Myocyte (in vitro differentiated cells): ENCODE measurements at regions not wholly inside any gene's neighbourhood (a gene's known extent, or its start where the extent isn't known, plus 50 kb on each side); places are given as distances from the start of the nearest gene placed in this dataset.

Experiments
- DNase-seq: peaks from one replicate; pipeline ENCODE4 v3.0.0-alpha.2; 2012; ENCODE audit warnings: low read depth

DNA sequence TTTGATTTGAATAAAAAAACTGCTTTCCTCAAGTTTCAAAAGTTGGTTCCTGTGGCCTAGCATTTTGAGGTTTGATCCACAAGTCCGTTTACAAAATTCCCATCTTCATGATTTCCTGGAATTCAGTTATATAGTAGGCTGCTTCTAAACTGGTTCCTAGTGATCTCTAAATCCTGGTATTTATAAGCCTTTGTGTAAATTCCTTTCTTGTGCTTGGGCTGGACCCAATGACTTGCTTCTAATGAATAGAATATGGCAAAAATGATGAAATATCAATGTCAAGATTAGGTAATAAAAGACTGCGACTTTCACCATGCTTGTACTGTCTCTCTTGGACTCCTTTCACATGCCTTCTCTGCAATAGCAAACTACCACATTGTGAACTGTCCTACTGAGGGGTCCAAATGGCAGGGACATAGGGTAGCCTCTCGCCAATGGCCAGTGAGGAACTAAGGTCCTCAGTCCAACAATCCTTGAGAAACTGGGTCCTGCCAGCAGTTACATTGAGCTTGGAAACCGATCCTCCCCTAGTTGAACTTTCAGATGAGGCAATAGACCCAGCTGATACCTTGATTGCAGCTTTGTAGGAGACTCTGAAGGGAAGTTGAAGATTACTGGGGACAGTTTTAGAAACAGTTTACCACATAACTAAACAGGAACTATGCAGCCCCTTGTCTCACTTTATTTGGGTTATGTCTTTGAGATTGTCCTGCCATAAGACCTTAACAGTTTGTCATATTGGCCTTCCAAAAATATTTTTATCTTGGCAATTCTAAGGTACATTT, 303.9 kb upstream of the TBC1D5 start:
- no peak for DNase-seq

DNA sequence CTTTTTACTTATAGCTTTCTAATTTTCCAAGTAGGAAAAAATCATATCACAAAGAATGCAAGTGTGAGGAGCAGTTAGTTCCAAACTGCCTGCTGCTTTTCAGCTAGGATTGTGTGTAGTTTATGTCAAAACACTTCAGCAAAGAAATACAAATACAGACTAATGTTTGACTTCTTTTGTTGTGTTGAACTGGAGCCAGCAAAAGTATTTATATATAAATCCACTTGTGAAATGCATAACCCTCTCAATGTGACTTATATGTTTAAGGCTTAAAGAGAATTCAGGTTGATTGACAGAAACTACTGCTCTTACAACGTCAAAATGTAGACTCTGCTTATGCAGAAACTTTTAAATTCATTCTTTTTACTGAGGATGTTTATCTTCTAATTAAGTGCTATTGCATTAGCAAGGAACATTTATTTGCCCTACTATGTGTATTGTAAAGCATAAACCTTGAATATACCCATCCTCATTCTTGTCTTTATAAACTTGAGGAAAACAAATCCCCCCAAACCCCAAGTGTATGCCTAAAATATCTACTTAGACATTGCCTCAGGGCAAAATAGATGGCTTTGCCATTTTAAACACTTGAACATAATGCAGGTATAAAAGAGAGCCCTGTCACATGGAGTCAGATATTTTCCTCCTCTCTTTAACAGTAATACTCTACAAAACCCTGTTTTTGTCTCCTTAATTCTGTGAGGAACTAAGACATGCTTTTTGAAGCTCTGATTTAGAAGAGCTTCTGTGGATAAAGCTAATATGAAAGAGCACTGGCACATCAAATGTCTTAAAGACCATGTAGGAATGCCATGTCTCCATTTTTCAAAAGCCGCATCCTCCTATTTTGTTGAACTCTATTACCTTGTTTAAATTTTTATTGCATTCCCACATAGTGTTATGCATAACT, 302.8 kb upstream of the TBC1D5 start:
- DNase-seq, result no peak

DNA sequence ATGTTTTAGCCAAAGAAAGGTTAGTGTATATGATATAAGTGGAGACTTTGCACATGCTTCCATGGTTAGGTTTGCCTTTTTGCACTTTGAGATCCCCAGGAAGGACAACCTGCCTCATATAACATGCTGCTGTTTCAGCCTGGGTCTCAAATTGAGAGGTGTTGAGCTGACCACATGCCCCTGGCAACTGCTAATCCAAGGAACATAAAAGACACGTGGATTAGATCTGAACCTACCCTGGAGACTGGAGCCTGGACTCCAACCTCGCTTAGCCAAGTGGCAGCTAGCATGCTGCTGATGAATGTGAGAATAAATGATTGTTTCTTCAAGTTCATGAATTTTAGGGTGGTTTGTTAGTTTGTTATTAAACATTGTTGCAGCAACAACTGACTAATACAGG, 301.8 kb upstream of the TBC1D5 start:
- no peak for DNase-seq

DNA sequence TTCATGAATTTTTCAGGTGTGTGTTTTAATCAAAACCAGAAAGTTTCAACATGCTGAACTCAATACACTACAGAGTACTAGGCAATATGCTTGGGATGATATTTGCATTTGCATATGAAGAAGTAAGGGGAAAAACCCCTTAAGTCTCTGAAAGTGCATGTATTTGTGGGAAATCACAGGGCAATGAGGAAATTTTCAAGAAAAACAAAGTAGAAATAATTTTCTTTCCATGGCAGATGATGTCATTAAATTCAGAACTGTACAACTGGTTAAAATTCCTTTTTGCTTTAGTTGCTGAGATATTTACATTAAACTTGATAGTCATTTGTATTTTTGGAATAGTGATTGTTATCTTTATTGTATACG, 294.0 kb upstream of the TBC1D5 start:
- no peak for DNase-seq

DNA sequence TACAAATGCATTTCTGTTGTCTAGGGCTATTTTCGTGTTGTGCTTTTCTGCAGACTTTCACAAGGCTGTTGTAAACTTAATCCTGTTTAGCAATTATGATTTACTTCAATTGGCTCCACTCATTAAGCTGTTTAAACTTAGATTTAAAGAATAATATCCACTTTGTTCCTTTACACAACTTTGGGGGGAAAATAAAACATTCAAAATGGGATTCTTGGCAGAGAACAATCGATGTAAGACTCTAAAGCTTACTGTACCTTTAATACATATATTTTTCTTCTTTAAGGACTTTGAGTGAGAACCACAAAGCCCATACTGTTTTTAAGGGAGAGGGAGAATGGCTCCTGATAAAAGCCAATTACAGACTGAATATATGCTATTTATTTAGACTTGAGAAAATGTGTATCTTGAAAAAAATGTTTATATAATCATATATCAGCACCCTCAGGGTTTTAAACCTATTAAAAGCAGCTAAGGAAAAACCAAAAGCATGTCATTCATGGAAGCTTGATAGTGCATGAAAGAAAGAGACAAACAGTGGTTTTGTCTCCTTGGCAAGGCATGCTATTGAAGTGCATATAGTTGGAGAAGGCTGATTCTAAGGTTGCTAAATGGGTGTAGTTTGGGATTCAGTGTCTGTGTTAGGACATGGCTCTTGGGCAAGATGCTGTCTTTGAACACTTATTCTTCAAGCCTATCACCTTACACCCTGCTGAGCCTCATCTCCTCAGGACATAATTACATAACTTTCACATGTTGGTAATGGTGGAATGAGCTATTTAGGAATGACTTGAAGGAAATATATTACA, 293.4 kb upstream of the TBC1D5 start:
- DNase-seq, result no peak

DNA sequence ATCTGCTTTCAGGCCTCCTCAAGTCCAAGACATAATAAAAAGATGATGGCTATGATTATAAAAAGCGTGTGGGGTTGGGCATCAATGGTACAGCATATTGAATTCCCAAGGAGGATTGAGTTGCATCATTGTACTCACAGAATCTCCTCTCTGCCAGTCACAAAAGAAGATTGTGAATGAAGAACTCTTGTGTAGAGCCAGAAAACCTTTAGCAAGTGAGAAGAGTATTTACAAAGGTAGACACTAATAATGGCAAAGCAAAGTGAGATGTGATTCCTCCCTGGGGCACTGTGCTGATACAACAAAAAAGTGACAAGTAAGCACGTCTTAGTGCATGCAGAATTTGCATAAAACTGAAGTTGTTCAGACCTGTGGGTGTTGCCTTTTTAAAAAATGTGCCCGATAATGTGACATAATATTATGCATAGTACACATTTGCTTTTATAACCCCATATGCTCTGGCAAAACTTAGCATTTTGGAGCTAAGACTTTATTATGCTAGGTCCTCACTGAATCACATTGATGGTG, 291.2 kb upstream of the TBC1D5 start:
- no peak for DNase-seq

DNA sequence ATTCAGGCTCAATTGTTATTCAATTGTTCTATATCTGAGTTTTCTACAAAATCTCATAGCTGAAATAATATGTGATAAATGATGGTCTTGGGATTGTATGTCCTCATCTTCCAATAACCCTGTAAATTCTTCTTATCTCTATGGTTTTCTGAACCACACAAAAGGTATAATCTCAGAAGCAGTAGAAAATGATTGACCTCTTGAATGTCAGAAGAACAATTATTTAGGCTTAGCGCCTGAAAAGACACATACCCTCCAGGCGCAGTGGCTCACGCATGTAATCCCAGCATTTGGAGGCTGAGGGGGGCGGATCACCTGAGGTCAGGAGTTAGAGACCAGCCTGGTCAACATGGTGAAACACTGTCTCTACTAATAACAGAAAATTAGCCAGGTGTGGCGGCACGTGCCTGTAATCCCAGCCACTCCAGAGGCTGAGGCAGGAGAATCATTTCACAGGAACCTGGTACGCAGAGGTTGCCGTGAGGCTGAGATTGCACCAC, 288.0 kb upstream of the TBC1D5 start:
- DNase-seq, result no peak

DNA sequence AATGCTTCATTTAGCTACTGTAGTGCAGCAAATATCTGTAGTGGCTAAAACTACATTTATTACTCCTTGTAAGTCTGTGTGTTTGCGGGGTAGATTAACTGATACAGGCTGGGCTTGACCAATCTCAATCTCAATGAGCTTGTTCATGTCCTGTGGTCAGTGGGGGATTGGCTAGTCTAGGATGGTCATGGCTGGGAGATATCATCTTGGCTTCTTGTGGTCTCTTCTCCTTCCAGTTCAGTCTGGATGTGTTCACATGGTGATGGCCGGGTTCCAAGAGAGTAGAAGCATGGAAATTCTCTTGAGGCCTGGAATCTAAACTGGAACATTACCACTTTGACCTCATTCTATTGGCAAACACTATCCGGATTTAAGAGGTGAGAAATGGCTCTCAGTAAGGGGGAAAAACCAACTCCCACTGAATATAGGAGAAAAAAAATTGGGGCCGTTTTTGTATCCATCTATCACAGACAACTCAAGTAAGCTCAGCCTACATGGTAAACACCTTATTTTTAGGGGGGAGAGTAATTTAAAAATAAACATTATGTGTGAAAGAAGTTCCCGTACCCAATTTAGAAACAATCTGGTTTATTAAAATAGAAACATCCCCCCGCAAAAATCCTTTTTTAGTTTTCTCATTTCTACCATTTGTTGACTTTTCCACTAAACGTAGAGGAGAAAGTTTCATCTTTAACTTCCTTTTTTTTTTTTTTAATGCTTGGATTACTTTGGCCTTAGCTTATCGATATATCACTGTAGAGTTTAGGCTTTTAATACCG, 284.9 kb upstream of the TBC1D5 start:
- peak; percentile 65 for DNase-seq

DNA sequence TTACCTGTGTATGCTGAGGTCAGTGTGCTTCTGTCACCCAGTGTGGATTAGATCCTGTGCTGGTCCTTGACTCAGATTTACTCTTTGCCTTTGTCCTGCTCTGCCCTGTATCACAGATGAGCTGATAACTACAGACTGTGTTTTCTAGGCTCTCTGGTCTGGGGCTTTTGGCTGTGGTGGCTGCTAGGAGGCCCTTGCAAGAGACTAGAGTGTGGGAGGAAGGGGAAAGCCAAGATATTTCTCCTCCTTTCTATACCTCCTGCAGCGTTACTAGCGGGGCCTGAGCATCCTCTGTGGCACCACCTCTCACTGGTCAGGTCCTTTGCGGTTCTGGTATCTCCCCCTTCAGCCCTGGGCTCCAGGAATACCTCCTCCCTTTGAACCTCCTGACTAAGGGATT, 282.3 kb upstream of the TBC1D5 start:
- DNase-seq, result no peak

DNA sequence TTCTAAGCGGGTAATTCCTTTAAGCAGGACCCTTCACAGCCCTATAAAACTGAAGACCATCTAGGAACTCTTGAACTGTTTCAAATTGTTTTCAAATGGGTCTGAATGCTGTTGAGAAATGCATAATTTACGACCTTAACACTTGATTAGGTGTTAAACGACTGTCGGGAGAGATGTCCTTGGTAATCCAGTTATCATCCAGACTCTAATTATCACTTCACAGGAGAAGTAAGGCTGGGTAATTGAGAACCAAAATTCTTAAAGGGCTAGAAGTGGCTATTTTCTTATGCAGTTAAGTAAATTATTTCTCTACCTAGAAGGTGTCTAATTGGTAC, 276.7 kb upstream of the TBC1D5 start:
- no peak for DNase-seq

DNA sequence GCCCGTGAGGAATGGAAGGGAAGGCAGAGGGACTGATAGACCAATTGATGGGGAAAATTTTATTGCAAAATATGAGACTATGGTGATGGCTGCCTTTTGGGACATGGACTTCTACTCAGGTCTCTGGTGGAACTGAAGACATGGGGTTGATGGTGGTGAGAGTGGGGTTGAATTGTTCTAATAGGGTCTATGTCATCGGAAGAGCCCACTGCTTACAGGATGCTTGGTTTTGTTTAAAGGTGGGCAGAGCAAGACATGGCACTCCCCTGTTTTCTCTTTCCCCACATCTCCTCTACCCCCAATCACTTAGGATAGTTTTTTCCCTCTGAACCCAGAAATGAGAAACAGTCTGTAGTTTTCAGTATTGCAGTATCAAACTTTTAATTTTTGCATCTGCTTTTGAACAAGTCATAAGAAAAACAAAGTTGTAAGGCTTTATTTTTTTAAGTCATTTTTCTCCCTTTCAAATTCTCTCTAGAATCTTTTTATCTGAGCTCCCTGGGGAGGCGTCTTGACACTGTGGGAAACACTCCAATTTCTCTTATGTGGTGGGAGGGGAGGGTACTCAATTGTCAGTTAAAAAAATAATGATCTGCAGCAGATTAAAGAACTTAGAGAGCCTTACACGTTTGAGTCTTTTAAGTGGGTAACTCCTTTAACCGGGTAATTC, 276.2 kb upstream of the TBC1D5 start:
- DNase-seq, result no peak

DNA sequence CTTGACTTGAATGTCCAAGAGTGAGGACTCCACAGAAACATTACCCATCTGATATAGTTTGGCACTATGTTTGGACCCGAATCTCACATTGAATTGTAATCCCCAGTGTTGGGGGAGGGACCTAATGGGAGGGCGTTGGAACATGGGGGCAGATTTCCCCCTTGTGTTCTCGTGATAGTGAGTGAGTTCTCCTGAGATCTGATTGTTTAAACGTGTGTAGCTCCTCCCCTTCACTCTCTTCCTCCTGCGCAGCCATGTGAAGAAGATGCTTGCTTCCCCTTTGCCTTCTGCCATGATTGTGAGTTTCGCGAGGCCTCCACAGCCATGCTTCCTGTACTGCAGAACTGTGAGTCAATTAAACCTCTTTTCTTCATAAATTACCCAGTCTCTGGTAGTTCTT, 273.9 kb upstream of the TBC1D5 start:
- no peak for DNase-seq

DNA sequence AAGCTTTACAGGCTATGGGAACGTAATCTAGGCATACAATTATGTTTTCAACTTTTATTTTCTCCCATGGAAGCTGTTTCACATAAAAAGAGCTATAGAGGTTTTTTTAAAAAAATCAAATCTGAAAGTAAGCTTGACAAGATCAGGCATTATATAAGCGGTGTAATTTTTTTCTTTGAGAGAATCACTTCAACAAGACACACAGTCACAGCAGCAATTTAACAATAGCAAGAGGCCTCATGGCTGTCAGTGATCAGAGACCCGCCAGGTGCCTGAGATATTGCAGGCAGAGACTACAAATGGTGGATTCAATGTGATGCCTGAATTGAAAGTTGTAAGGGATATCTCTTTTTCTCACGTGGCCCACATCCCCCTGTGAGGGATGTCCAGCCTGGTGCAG, 270.5 kb upstream of the TBC1D5 start:
- no peak for DNase-seq

DNA sequence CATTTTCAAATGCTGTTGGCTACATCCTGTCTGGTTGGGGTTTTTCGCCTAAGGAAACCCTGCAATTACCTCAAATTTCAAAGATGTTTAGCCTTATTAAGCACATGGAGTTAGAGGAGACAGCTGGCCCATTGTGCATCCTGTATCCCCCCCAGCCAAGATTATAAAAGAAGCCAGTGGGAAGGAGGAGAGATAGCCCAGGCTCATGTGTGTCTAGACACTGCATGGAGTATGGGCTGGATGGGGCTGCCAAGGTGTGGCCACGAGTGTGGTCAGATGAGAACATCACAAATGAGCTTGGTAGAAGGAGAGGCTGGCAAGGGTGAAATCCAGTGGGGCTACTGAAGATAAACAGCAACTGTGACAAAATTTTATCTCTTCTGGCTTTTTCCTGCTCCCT, 270.0 kb upstream of the TBC1D5 start:
- no peak for DNase-seq

DNA sequence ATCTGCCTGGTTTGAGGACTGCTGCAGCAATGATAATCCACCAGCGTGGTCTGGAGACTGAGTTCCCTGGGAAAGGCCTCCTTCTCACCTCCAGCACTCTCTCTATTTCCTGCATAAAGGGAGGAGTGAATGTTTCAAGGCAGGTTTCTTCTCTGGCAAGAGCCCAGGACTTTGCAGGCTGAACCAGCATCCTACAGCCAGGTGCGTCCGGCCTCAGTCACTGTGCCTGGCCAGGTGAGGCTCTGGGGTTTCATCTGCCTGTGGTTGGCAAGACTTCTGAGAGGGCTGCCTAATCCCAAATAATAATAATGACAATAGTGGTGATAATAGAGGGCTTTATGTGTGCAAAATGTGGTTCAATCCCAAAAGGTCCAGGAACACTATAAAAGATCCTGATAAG, 269.0 kb upstream of the TBC1D5 start:
- no peak for DNase-seq

DNA sequence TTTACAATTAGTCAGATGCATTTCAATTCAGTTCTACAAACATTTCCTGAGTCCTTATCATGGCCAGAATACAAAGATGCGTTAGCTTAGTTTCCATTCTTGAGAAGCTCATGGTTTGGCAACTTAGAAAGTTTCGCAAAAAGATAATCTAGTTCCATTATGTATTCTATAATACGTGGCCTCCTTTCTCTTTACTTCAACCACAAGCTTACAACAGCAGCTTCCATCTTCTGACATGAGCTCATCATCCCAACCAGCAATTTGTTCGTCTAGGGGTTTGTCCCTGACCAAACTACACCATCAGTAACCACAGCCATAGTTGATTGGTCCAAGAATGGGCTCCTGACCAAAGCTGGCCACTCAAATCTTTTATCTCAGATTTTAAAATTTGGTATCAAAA, 267.6 kb upstream of the TBC1D5 start:
- DNase-seq, result no peak

DNA sequence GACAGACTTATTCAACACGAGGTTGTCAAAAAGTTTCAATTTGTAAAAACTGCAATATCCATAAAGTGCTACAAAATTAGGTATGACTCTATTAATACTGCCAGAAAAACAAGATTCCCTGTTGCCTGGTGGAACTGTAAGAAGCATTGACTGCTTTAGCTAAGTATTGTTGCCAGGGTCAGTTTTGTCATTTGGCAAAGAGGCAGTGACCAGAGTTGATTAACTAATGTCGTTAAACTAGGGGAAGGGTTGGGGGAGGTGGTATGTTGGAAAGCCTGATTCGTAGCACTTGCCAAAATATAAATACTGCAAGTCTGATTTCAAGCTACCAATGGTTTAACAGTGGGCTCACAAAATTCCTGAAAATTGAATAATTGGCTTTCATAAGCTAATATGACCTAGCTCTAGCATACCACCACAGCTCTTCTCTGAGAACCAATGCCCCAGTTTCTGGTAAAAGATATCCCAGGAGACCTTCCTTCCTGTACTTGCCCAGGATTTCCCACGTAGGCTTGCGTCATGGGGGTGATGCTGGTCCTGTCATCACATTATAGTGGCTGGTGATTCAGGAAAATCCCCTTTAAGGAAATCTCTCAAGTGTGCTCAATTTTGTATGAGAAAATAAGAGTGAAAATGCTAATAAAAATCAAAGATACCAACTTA, 266.4 kb upstream of the TBC1D5 start:
- no peak for DNase-seq

DNA sequence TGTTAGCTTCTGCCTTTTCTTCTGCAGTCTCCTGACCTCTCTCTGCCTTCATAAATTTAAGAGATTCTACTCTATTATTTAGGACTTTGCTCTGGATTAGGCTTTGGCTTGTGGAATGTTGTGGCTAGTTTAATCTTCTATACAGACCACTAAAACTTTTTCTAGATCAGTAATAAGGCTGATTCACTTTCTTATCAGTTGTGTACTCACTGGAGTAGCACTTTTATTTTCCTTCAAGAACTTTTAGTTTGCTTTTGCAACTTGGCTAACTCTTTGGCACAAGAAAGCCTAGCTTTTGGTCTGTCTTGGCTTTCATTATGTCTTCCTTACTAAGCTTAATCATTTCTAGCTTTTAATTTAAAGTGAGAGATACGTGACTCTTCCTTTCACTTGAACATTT, 265.5 kb upstream of the TBC1D5 start:
- DNase-seq, result no peak

DNA sequence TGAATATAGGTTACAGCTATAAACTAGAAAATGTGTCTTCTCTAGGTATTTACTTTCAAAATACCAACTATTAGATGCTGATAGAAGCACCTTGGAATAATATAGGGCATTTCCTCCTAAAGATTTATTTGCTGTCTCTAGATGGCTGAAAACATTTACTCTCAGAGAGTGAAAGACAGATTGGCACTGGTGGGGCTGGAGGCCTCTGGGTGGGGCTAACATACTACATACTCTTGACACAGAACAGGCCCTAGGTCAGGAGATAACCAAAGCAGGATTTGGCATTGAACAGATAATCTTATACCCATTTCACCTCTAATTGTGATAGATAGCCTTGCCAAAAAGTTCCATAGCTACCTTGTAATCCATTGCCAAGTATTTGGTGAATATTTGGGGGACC, 253.3 kb upstream of the TBC1D5 start:
- DNase-seq, result no peak

DNA sequence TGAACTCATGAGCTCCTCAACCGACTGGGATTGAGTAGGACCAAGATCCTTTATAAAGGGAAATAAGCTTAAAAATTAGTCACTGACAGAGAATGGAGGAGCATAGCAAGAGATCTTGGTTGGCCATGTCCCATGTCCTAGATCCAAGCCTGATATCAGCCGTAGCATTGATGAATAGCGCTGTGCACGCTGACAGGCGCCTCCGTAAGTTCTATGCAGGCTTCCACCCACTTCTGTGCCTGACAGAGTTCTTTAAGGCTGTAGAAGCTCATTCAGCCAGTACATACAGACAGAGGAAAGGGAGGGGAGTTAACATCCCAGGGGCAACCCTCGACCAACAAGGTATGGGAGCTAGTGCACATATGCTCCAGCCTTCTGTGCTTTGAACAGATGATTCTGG, 251.7 kb upstream of the TBC1D5 start:
- DNase-seq, result no peak
